Naive thymus-derived CD4-positive, alpha-beta T cell (primary cell): ENCODE measurements at regions not wholly inside any gene's neighbourhood (a gene's known extent, or its start where the extent isn't known, plus 50 kb on each side); places are given as distances from the start of the nearest gene placed in this dataset.

Source experiments
- ATAC-seq: fragments of 150-1000 bp; cut with Tn5 transposase; 2 replicates; pipeline ENCODE4 v1.10.0; 2021; ENCODE audit warnings: mild to moderate bottlenecking, moderate library complexity
- CTCF ChIA-PET: fragments of 350-600 bp; sonication (Branson Sonifier 250); formaldehyde crosslinking; loops from one replicate; lab custom pipeline; 2021; ENCODE audit warnings: antibody characterized with exemption; lab: Charles Lee
- POLR2A ChIA-PET: fragments of 350-600 bp; sonication (Branson Sonifier 250); formaldehyde crosslinking; loops from one replicate; lab custom pipeline; 2021; ENCODE audit warnings: antibody characterized with exemption, inconsistent platforms; lab: Charles Lee
- DNase-seq, 9 donors: peaks; one replicate each; pipeline versions ENCODE4 v3.0.0 to v3.0.0-alpha.2; 2020 to 2022; ENCODE audit warnings: mixed read lengths in 1 of 9
- H3K27ac ChIP-seq: one replicate; pipeline ENCODE4 v1.7.0; 2013; ENCODE audit warnings: mild to moderate bottlenecking, low read depth, low read length, moderate library complexity
- H3K27me3 ChIP-seq, 2 donors: one replicate each; pipeline ENCODE4 v1.7.0; 2013; ENCODE audit warnings: low read length in 2 of 2, mild to moderate bottlenecking in 2 of 2, moderate library complexity in 2 of 2; ENCODE audit not compliant: control insufficient read depth in 2 of 2, insufficient read depth in 2 of 2
- H3K36me3 ChIP-seq, 3 experiments: 1 replicate in 2 of 3; 2 replicates in 1 of 3; pipeline ENCODE4 v1.7.0; 2013; ENCODE audit warnings: low read length in 3 of 3, mild to moderate bottlenecking in 3 of 3, moderate library complexity in 1 of 3; ENCODE audit not compliant: insufficient read depth in 3 of 3, control insufficient read depth in 2 of 3
- H3K4me1 ChIP-seq, 2 donors: one replicate each; pipeline ENCODE4 v1.7.0; 2013; ENCODE audit warnings: low read length in 2 of 2, mild to moderate bottlenecking in 2 of 2, moderate library complexity in 1 of 2; ENCODE audit not compliant: control insufficient read depth in 2 of 2, insufficient read depth in 2 of 2
- H3K4me3 ChIP-seq: 2 replicates; pipeline ENCODE4 v1.7.0; 2013; ENCODE audit warnings: mild to moderate bottlenecking, low read length
- H3K9me3 ChIP-seq, 3 experiments: 1 replicate in 2 of 3; 2 replicates in 1 of 3; pipeline ENCODE4 v1.7.0; 2013; ENCODE audit warnings: low read length in 3 of 3; ENCODE audit not compliant: control insufficient read depth in 2 of 3
- H3K27ac Mint-ChIP-seq, 9 donors: one replicate each; pipeline ENCODE4 v1.8.0; 2020 to 2022; ENCODE audit warnings: mixed read lengths in 9 of 9, mild to moderate bottlenecking in 8 of 9, moderate library complexity in 5 of 9, inconsistent platforms in 2 of 9
- H3K27me3 Mint-ChIP-seq, 5 donors: one replicate each; pipeline ENCODE4 v1.8.0; 2021 to 2022; ENCODE audit warnings: mixed read lengths in 5 of 5, mild to moderate bottlenecking in 1 of 5
- H3K36me3 Mint-ChIP-seq, 5 donors: one replicate each; pipeline ENCODE4 v1.8.0; 2020 to 2022; ENCODE audit warnings: mixed read lengths in 5 of 5, mild to moderate bottlenecking in 3 of 5, inconsistent platforms in 1 of 5
- H3K4me1 Mint-ChIP-seq, 7 donors: one replicate each; pipeline ENCODE4 v1.8.0; 2020 to 2022; ENCODE audit warnings: mixed read lengths in 7 of 7, mild to moderate bottlenecking in 3 of 7, inconsistent platforms in 1 of 7
- H3K4me3 Mint-ChIP-seq, 10 donors: one replicate each; pipeline ENCODE4 v1.8.0; 2020 to 2022; ENCODE audit warnings: mild to moderate bottlenecking in 10 of 10, mixed read lengths in 10 of 10, moderate library complexity in 6 of 10, inconsistent platforms in 2 of 10
- H3K9me3 Mint-ChIP-seq, 11 donors: one replicate each; pipeline ENCODE4 v1.8.0; 2020 to 2022; ENCODE audit warnings: mixed read lengths in 11 of 11, mild to moderate bottlenecking in 4 of 11, inconsistent platforms in 1 of 11, moderate library complexity in 1 of 11
- intact Hi-C, 2 donors: fragments of 100-400 bp; cut with micrococcal nuclease; formaldehyde crosslinking; loops; one replicate each; pipeline ENCODE4 v1.15.1; 2023

DNA sequence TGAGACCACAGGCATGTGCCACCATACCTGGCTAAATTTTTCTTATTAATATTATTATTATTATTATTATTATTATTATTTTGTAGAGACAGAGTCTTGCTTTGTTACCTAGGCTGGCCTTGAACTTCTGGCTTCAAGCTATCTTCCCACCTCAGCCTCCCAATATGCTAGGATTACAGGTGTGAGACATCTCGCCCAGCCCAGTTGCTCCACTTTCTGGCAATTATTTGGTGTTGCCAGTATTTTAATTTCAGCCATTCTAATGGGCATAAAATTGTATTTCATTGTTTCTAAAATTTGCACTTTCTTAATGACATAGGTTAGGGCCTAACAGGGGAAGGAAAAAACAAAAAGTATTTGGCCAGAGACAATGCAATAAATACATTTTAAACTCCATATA is 1217.6 kb upstream of the ALCAM start:
- ATAC-seq (no peak), DNase-seq (no peak)
- ChIA-PET POLR2A (no interaction called here), CTCF (no interaction called here)
- no peaks in the 10 kb centered on the region for H3K36me3 ChIP-seq
- Mint-ChIP-seq H3K27ac (no peak overlapping the region), H3K36me3 (no peaks in the 10 kb centered on the region), H3K4me1 (no peaks in the 10 kb centered on the region), H3K27me3 (no peaks in the 10 kb centered on the region), H3K4me3 (no peak overlapping the region), H3K9me3 (peaks cover 0 to 2% (median 0%) of the 10 kb centered on the region in 11 donors)
- intact Hi-C loops, result no loop called here
- no peak overlapping the region for H3K27ac ChIP-seq
- no peaks in the 10 kb centered on the region for H3K9me3 ChIP-seq
- no peaks in the 10 kb centered on the region for H3K4me1 ChIP-seq
- H3K4me3 ChIP-seq, result no peak overlapping the region
- H3K27me3 ChIP-seq, result no peaks in the 10 kb centered on the region

DNA sequence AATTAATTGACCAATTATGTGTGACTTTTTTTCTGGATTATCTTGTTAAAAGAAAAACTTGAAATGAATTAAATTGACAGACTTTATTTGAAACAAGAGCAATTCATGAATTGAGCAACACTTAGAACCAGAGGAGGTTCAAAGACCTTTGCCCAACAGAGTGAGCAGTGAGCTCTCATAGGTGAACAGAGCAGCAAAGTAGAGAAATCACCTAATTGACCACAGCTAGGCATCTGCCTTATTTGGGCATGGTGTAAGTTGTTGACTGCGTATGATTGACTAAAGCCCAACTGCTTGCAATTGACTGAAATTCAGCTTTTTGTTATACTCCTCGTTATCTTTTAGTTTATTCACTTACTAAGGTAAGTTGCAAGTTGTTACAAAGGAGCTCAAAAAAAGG is 1216.0 kb upstream of the ALCAM start:
- Histone ChIP-seq H3K4me3 (no peak overlapping the region), H3K4me1 (no peaks in the 10 kb centered on the region), H3K36me3 (no peaks in the 10 kb centered on the region), H3K27me3 (no peaks in the 10 kb centered on the region), H3K27ac (no peak overlapping the region), H3K9me3 (no peaks in the 10 kb centered on the region)
- DNase-seq, result no peak
- ATAC-seq, result no peak
- Mint-ChIP-seq H3K4me3 (no peak overlapping the region), H3K27me3 (no peaks in the 10 kb centered on the region), H3K27ac (no peak overlapping the region), H3K4me1 (no peaks in the 10 kb centered on the region), H3K9me3 (peaks cover 0 to 2% (median 0%) of the 10 kb centered on the region in 11 donors), H3K36me3 (no peaks in the 10 kb centered on the region)
- POLR2A ChIA-PET, result no interaction called here
- CTCF ChIA-PET, result no interaction called here
- intact Hi-C loops, result no loop called here

DNA sequence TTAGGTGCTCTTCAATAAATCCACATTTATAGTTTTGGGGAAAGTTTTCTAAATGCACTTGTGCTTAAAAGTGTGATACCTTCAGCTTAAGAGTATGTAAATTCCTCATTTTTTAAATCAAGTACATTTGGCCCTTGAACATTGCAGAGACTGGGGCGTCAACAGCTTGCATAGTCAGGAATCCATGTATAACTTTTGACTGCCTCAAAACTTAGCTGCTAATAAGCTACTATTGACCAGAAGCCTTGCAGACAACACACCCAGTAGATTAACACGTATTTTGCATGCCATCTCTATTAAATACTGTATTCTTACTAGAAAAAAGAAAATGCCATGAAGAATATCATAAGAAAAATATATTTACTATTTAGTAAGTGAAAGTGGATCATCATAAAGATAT is 1211.8 kb upstream of the ALCAM start:
- DNase-seq (no peak), ATAC-seq (no peak)
- Mint-ChIP-seq H3K4me1 (no peaks in the 10 kb centered on the region), H3K9me3 (peaks cover 0 to 4% (median 0%) of the 10 kb centered on the region in 11 donors), H3K36me3 (no peaks in the 10 kb centered on the region), H3K4me3 (no peak overlapping the region), H3K27me3 (no peaks in the 10 kb centered on the region), H3K27ac (no peak overlapping the region)
- no peak overlapping the region for H3K27ac ChIP-seq
- H3K4me3 ChIP-seq, result no peak overlapping the region
- POLR2A ChIA-PET, result no interaction called here
- no peaks in the 10 kb centered on the region for H3K4me1 ChIP-seq
- no peaks in the 10 kb centered on the region for H3K27me3 ChIP-seq
- CTCF ChIA-PET, result no interaction called here
- intact Hi-C loops, result no loop called here
- H3K36me3 ChIP-seq, result no peaks in the 10 kb centered on the region
- H3K9me3 ChIP-seq, result no peaks in the 10 kb centered on the region

DNA sequence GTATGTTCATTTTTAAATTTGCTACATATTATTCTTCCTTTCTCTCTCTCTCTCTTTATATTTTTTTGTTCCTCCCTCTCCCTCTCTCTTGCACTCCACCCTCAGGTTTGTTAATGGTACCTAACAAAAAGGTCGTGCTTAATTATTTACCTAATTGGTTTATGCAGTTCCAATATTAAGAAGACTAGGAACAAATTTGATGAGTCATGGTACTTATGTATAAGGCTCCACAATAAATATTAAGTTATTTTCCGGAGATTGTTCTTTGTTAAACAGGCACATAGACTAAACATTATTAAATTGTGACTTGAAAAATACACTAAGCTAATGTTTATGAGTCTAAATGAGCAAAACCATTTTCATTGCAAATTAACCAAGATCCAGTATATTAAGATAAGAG is 1200.8 kb upstream of the ALCAM start:
- Mint-ChIP-seq H3K4me1 (no peaks in the 10 kb centered on the region), H3K9me3 (peaks cover 2 to 19% (median 7%) of the 10 kb centered on the region in 11 donors), H3K36me3 (no peaks in the 10 kb centered on the region), H3K27me3 (no peaks in the 10 kb centered on the region), H3K4me3 (no peak overlapping the region), H3K27ac (no peak overlapping the region)
- H3K27me3 ChIP-seq, result no peaks in the 10 kb centered on the region
- H3K27ac ChIP-seq, result no peak overlapping the region
- H3K4me3 ChIP-seq, result no peak overlapping the region
- ChIA-PET CTCF (no interaction called here), POLR2A (no interaction called here)
- ATAC-seq (no peak), DNase-seq (no peak)
- H3K36me3 ChIP-seq, result no peaks in the 10 kb centered on the region
- peaks cover 0 to 6% (median 0%) of the 10 kb centered on the region in 3 experiments for H3K9me3 ChIP-seq
- intact Hi-C loops, result no loop called here
- no peaks in the 10 kb centered on the region for H3K4me1 ChIP-seq

DNA sequence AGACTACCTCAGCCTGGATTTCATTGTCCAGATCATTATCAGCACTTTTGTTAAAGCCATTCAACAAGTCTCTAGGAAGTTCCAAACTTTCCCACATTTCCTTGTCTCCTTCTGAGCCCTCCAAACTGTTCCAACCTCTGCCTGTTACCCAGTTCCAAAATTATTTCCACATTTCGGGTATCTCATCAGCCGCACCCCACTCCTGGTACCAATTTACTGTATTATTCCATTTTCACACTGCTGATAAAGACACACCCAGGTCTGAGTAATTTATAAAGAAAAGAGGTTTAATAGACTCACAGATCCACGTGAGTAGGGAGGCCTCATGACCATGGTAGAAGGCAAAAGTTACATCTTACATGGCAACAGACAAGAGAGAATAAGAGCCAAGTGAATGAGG is 1198.3 kb upstream of the ALCAM start:
- Histone ChIP-seq H3K9me3 (peaks cover 0 to 10% (median 0%) of the 10 kb centered on the region in 3 experiments), H3K4me3 (no peak overlapping the region), H3K27ac (no peak overlapping the region), H3K4me1 (no peaks in the 10 kb centered on the region), H3K27me3 (no peaks in the 10 kb centered on the region), H3K36me3 (no peaks in the 10 kb centered on the region)
- no peak overlapping the region for H3K4me3 Mint-ChIP-seq
- ATAC-seq, result no peak
- no peak for DNase-seq
- no peaks in the 10 kb centered on the region for H3K27me3 Mint-ChIP-seq
- ChIA-PET CTCF (no interaction called here), POLR2A (no interaction called here)
- peaks cover 2 to 20% (median 7%) of the 10 kb centered on the region in 11 donors for H3K9me3 Mint-ChIP-seq
- H3K27ac Mint-ChIP-seq, result no peak overlapping the region
- H3K36me3 Mint-ChIP-seq, result no peaks in the 10 kb centered on the region
- intact Hi-C loops, result no loop called here
- no peaks in the 10 kb centered on the region for H3K4me1 Mint-ChIP-seq

DNA sequence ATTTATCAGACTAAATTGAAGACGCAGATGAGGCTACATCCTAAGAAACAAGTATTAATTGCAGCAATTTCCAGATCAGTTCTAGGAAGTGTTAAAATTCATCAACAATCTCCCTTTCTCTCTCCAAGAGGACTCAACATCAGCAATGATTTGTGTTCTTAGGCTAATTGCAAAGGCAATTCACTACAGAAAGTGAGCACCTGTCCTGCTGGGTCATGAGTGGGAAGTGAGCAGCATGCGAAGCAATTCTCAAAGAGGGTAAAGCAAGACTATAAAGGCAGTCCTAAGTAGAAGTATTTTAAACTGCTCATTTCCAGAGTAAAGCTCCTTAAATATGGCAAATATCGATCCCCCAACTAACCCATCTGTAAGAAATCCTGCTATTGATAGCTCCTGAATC is 1191.0 kb upstream of the ALCAM start:
- peaks cover 0 to 4% (median 0%) of the 10 kb centered on the region in 3 experiments for H3K9me3 ChIP-seq
- DNase-seq (no peak), ATAC-seq (no peak)
- POLR2A ChIA-PET, result no interaction called here
- H3K4me1 ChIP-seq, result no peaks in the 10 kb centered on the region
- Mint-ChIP-seq H3K4me3 (no peak overlapping the region), H3K27ac (no peak overlapping the region), H3K4me1 (no peaks in the 10 kb centered on the region), H3K27me3 (no peaks in the 10 kb centered on the region), H3K36me3 (no peaks in the 10 kb centered on the region), H3K9me3 (peaks cover 0 to 16% (median 0%) of the 10 kb centered on the region in 11 donors)
- intact Hi-C loops, result no loop called here
- CTCF ChIA-PET, result no interaction called here
- H3K27ac ChIP-seq, result no peak overlapping the region
- H3K4me3 ChIP-seq, result no peak overlapping the region
- no peaks in the 10 kb centered on the region for H3K36me3 ChIP-seq
- no peaks in the 10 kb centered on the region for H3K27me3 ChIP-seq

DNA sequence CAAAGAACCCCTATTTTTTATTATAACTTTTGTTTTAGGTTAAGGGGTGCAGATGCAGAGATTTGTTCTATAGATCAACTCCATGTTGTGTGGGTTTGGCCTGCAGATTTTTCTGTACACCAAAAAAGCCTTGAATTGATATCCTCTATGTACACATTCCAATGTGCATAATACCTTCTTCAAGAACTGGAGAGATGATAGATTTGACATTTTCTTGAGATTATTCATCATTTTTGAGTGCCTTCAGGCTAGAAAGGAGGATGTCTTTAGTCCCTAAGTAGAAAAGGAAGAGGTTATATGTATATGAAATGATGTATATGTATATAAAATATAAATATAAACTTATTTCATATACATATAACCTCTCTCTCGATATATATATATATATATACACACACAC is 1190.0 kb upstream of the ALCAM start:
- H3K9me3 Mint-ChIP-seq, result peaks cover 0 to 10% (median 0%) of the 10 kb centered on the region in 11 donors
- no peaks in the 10 kb centered on the region for H3K36me3 Mint-ChIP-seq
- no peak overlapping the region for H3K4me3 ChIP-seq
- H3K27me3 ChIP-seq, result no peaks in the 10 kb centered on the region
- no peak overlapping the region for H3K4me3 Mint-ChIP-seq
- ATAC-seq (no peak), DNase-seq (no peak)
- peaks cover 0 to 4% (median 0%) of the 10 kb centered on the region in 3 experiments for H3K9me3 ChIP-seq
- H3K27ac ChIP-seq, result no peak overlapping the region
- CTCF ChIA-PET, result no interaction called here
- POLR2A ChIA-PET, result no interaction called here
- no peaks in the 10 kb centered on the region for H3K36me3 ChIP-seq
- H3K27ac Mint-ChIP-seq, result no peak overlapping the region
- no peaks in the 10 kb centered on the region for H3K4me1 ChIP-seq
- H3K27me3 Mint-ChIP-seq, result no peaks in the 10 kb centered on the region
- no peaks in the 10 kb centered on the region for H3K4me1 Mint-ChIP-seq
- intact Hi-C loops, result no loop called here
